ENCODE measurements at regions not wholly inside any gene's neighbourhood (a gene's known extent, or its start where the extent isn't known, plus 50 kb on each side); places are given as distances from the start of the nearest gene placed in this dataset.

- TF ChIP-seq NR2F1 (conservative IDR thresholded peaks at IDR 0.05) (peak; percentile 65), RCOR1 (conservative IDR thresholded peaks at IDR 0.05; ENCODE audit: low read depth, low read length) (no peak), CTCF (IDR thresholded peaks at IDR 0.05 in 2 of 3, conservative IDR thresholded peaks at IDR 0.05 in 1 of 3; ENCODE audit: control insufficient read depth in 2 of 3, extremely low read depth in 1 of 3, insufficient read depth in 1 of 3, low read depth in 3 of 3, low read length in 3 of 3) (no peak), PAX5 (IDR thresholded peaks at IDR 0.05; ENCODE audit: borderline replicate concordance, low read depth, low read length) (peak; percentile 57; the same call in 1 of the 2 replicates), POLR2A (IDR thresholded peaks at IDR 0.05; ENCODE audit: low read depth, low read length) (no peak), MYC (IDR thresholded peaks at IDR 0.05; ENCODE audit: insufficient read depth, insufficient read length, insufficient replicate concordance, low read length, severe bottlenecking) (no peak), POLR2AphosphoS5 (IDR thresholded peaks at IDR 0.05; ENCODE audit: low read length) (no peak)
Measured at GRCh38 chr3:59235634-59236012, 185.8 kb upstream of the CFAP20DC start.
